ENCODE measurements at regions not wholly inside any gene's neighbourhood (a gene's known extent, or its start where the extent isn't known, plus 50 kb on each side); places are given as distances from the start of the nearest gene placed in this dataset.
A peak's percentile ranks its signal among the peaks of the same experiment; 100 is the strongest.

DNA sequence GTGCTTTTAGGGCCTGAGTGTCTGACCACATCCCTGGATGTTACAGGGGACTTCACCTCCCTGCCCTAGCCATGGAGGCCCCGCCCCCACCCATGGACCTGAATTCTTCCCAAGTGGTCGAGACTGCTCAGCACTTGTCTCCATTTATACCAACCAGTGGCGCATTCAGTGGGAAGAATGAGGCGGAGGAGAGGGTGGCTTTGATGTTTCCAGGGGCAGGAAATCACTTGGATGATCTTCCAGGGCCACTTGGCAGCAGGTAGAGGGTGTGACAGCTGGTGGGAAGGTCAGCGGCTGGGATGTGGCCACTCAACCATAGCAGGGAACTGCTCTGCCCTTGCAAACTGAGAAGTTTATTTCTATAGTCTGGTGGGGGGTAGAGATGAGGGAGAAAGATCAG lies 155.1 kb upstream of the BLID start:
- peak overlapping the region in 3 of 4 donors; percentile 11 to 63 (median 51) for H3K27ac ChIP-seq
- intact Hi-C loops (cut with DNase I): no loop called here
- no peaks in the 10 kb centered on the region for H3K27me3 ChIP-seq
- ATAC-seq (peak; percentile 88 to 94 (median 91)), FAIRE-seq (no peak), DNase-seq (peak; percentile 68 to 88 (median 81))
- 41 to 44% methylated on average over 5 of the region's 5 CpGs for WGBS, 2 donors
- TF ChIP-seq, protein P1, sequence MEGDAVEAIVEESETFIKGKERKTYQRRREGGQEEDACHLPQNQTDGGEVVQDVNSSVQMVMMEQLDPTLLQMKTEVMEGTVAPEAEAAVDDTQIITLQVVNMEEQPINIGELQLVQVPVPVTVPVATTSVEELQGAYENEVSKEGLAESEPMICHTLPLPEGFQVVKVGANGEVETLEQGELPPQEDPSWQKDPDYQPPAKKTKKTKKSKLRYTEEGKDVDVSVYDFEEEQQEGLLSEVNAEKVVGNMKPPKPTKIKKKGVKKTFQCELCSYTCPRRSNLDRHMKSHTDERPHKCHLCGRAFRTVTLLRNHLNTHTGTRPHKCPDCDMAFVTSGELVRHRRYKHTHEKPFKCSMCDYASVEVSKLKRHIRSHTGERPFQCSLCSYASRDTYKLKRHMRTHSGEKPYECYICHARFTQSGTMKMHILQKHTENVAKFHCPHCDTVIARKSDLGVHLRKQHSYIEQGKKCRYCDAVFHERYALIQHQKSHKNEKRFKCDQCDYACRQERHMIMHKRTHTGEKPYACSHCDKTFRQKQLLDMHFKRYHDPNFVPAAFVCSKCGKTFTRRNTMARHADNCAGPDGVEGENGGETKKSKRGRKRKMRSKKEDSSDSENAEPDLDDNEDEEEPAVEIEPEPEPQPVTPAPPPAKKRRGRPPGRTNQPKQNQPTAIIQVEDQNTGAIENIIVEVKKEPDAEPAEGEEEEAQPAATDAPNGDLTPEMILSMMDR (IDR thresholded peaks at IDR 0.05): no peak
- H3K4me3 ChIP-seq: no peak overlapping the region
- H3K4me1 ChIP-seq: peaks cover 0 to 40% (median 14%) of the 10 kb centered on the region in 3 donors
- no peaks in the 10 kb centered on the region for H3K9me3 ChIP-seq
- H3K36me3 ChIP-seq: no peaks in the 10 kb centered on the region

DNA sequence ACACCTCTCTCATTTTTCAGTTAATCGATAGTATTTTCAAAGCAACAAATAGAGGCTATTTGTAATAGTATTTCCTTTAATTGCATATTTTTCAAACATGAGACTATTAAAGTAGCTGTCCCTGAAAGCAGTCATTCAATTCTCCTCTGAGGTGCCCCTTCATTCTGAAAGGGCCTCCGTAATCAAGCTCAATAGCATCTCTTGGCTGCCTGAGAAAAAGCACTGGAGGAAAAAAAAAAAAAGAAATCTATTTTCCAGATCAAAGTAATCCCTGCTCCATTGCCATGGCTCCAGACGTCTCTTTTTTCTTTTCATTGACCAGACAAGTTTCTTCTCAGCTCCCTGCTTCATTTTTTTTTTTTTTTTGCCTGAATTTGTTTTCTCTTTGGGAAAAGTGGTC lies 154.5 kb upstream of the BLID start:
- Histone ChIP-seq H3K9me3 (no peaks in the 10 kb centered on the region), H3K36me3 (no peaks in the 10 kb centered on the region), H3K4me3 (no peak overlapping the region), H3K27me3 (no peaks in the 10 kb centered on the region), H3K4me1 (peaks cover 0 to 40% (median 14%) of the 10 kb centered on the region in 3 donors), H3K27ac (peak overlapping the region in 2 of 4 donors; percentile 51 to 63)
- intact Hi-C loops (cut with DNase I): no loop called here
- 61 to 70% methylated on average over 3 of the region's 3 CpGs for WGBS, 2 donors
- TF ChIP-seq, protein P1 (IDR thresholded peaks at IDR 0.05): no peak
- FAIRE-seq (no peak), ATAC-seq (no peak), DNase-seq (no peak)

DNA sequence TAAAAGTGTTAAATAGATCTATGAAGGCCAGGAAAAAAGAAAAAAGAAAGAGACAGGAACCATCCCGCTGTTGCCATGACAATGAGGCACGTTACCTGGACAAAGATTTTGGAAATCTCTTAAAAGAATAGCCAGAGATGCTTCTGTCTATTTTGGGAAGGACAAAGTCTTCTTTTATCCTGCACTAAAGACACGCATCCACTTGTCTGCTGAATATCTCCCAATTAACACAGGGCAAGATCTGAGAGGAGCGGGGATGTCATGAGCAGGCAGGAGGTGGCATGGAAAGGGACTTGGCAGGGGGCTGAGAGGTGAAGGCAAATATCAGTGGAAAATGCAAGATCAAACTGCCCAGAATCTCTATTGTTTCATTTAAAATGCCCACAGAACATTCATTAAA lies 153.8 kb upstream of the BLID start:
- no peak for DNase-seq
- H3K27me3 ChIP-seq: no peaks in the 10 kb centered on the region
- ATAC-seq: no peak
- WGBS, 2 donors: 88 to 91% methylated on average over 4 of the region's 4 CpGs
- H3K4me3 ChIP-seq: no peak overlapping the region
- TF ChIP-seq, protein P1 (IDR thresholded peaks at IDR 0.05): no peak
- H3K36me3 ChIP-seq: no peaks in the 10 kb centered on the region
- H3K27ac ChIP-seq: no peak overlapping the region
- no peak for FAIRE-seq
- peaks cover 0 to 40% (median 14%) of the 10 kb centered on the region in 3 donors for H3K4me1 ChIP-seq
- intact Hi-C loops (cut with DNase I): no loop called here
- no peaks in the 10 kb centered on the region for H3K9me3 ChIP-seq

DNA sequence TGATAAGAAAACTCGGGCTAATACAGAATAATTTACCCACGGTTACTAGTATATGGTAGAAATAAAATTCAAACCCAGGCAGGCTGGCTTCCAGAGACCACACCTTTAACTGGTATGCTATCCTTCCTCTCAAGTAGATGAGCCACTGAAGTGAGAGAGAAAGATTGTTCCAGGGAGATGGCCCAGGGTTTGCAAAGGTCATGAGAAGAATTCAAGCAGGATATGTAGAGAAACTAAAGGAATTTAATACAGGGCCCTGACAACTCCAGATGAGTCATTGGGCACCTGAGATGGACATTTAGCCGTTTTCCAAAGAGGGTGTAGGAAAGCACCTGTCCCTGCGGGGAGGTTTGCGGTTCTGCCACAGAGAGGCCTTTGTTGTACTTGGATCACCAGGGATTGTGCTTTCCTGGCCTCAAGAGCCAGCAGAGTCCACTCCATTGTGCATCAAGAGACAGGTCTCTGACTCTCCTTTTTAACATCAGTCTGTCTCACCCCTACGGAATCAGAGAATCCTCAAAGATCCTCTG lies 152.7 kb upstream of the BLID start:
- FAIRE-seq: no peak
- Histone ChIP-seq H3K9me3 (no peaks in the 10 kb centered on the region), H3K27me3 (no peaks in the 10 kb centered on the region), H3K36me3 (no peaks in the 10 kb centered on the region), H3K4me1 (peaks cover 0 to 32% (median 14%) of the 10 kb centered on the region in 3 donors), H3K27ac (no peak overlapping the region), H3K4me3 (no peak overlapping the region)
- DNase-seq: no peak
- intact Hi-C loops (cut with DNase I): no loop called here
- ATAC-seq: no peak
- TF ChIP-seq, protein P1 (IDR thresholded peaks at IDR 0.05): no peak
- 85 to 87% methylated on average over 6 of the region's 6 CpGs for WGBS, 2 donors

DNA sequence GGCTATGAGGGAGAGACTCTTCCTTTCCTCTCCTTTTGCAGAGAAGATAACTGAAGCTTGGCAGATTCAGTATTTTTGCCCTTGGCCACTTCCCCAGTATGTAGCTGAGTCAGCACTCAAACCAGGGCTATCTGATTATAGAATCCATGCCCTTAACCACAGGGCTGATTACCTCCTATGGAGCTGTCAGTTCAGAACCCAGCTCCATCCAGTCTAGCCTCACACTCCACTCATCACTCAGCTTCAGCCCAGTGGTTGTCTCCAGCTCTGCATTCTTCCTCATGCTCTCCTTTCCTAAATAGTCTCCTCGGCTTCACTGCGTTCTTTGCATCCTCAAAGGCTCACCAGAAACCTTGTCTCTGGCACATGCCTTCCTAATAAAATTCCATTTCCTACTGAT lies 151.6 kb upstream of the BLID start:
- Histone ChIP-seq H3K9me3 (no peaks in the 10 kb centered on the region), H3K36me3 (no peaks in the 10 kb centered on the region), H3K4me3 (no peak overlapping the region), H3K27me3 (no peaks in the 10 kb centered on the region), H3K27ac (no peak overlapping the region), H3K4me1 (peaks cover 0 to 26% (median 8%) of the 10 kb centered on the region in 3 donors)
- intact Hi-C loops (cut with DNase I): no loop called here
- FAIRE-seq: no peak
- DNase-seq: no peak
- no peak for ATAC-seq
- WGBS, 2 donors: 93 to 97% methylated on average over 2 of the region's 2 CpGs
- TF ChIP-seq, protein P1 (IDR thresholded peaks at IDR 0.05): no peak
